ENCODE measurements at regions not wholly inside any gene's neighbourhood (a gene's known extent, or its start where the extent isn't known, plus 50 kb on each side); places are given as distances from the start of the nearest gene placed in this dataset.

DNA sequence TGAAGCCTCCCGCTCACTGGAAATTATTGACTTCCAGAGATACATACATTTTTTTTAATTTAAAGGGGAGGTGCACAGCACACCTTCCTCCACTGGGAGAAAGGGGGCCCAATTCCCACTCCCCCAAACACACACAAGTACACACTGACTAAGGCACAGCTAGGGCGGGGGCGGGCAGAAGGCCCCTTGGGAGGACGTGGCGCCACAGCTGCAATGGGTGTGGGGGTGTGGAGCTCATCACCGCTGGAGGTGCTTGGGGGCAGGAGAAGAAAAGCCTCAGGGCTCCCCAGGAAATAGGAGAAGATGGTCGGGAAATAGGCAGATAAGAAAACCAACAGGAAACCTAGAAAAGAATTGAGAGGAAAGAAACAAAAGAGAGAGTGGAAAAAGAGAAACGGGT, 127.3 kb upstream of the FAM98A start:
- H3K4me3 ChIP-seq (ENCODE audit: low read length): no peak overlapping the region
- H3K4me1 ChIP-seq (ENCODE audit: low read length): peaks cover 16% of the 10 kb centered on the region
- no peak overlapping the region for H2AFZ ChIP-seq (ENCODE audit: low read depth, low read length)
- peaks cover 16% of the 10 kb centered on the region for H4K20me1 ChIP-seq (ENCODE audit: insufficient read depth, low read length)
- H3K9me3 ChIP-seq (ENCODE audit: insufficient read depth, low read length): no peaks in the 10 kb centered on the region
- TF ChIP-seq EZH2phosphoT487 (IDR thresholded peaks at IDR 0.05; ENCODE audit: low read depth): no peak
- TF ChIP-seq, protein P1, sequence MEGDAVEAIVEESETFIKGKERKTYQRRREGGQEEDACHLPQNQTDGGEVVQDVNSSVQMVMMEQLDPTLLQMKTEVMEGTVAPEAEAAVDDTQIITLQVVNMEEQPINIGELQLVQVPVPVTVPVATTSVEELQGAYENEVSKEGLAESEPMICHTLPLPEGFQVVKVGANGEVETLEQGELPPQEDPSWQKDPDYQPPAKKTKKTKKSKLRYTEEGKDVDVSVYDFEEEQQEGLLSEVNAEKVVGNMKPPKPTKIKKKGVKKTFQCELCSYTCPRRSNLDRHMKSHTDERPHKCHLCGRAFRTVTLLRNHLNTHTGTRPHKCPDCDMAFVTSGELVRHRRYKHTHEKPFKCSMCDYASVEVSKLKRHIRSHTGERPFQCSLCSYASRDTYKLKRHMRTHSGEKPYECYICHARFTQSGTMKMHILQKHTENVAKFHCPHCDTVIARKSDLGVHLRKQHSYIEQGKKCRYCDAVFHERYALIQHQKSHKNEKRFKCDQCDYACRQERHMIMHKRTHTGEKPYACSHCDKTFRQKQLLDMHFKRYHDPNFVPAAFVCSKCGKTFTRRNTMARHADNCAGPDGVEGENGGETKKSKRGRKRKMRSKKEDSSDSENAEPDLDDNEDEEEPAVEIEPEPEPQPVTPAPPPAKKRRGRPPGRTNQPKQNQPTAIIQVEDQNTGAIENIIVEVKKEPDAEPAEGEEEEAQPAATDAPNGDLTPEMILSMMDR (IDR thresholded peaks at IDR 0.05; ENCODE audit: low read depth, low read length): no peak
- H3K36me3 ChIP-seq (replicated peaks; ENCODE audit: low read depth, low read length): no peaks in the 10 kb centered on the region
- H3K27ac ChIP-seq (ENCODE audit: low read length): no peak overlapping the region
- 0 out of 2 replicates have a peak, but pooled peaks cover 13% of the 10 kb centered on the region for H3K79me2 ChIP-seq (ENCODE audit: low read length)
- no peaks in the 10 kb centered on the region for H3K27me3 ChIP-seq (ENCODE audit: low read depth, low read length)
- no peak overlapping the region for H3K9ac ChIP-seq (ENCODE audit: low read length)
- H3K4me2 ChIP-seq (ENCODE audit: low read length): no peak overlapping the region

DNA sequence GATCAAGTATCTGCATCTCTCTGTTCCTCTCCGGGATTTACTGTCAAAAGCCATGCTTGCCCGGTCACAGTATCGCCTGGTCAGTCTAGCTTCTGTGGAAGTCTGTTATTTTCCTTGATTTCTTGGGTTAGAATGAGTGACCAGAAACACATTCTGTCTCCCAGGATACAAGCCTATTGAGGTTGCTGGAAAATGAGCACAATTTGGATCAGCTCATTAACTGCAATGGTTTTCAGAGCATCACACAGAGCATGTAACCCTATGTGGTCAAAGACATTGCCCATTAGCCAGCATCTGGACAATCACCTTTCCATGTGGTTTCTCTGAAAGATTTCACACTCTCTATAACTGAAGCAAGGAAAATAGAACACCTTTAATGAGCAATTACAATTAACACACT, 124.2 kb upstream of the FAM98A start:
- Histone ChIP-seq H3K4me2 (ENCODE audit: low read length) (no peak overlapping the region), H3K9me3 (ENCODE audit: insufficient read depth, low read length) (no peaks in the 10 kb centered on the region), H3K27ac (ENCODE audit: low read length) (no peak overlapping the region), H4K20me1 (ENCODE audit: insufficient read depth, low read length) (peaks cover 23% of the 10 kb centered on the region), H3K4me3 (ENCODE audit: low read length) (no peak overlapping the region), H3K79me2 (ENCODE audit: low read length) (peaks cover 17% of the 10 kb centered on the region; the same call in 1 of the 2 replicates), H3K36me3 (replicated peaks; ENCODE audit: low read depth, low read length) (no peaks in the 10 kb centered on the region), H3K9ac (ENCODE audit: low read length) (no peak overlapping the region), H3K4me1 (ENCODE audit: low read length) (peaks cover 5% of the 10 kb centered on the region; the same call in 1 of the 2 replicates), H2AFZ (ENCODE audit: low read depth, low read length) (no peak overlapping the region), H3K27me3 (ENCODE audit: low read depth, low read length) (no peaks in the 10 kb centered on the region)
- TF ChIP-seq EZH2phosphoT487 (IDR thresholded peaks at IDR 0.05; ENCODE audit: low read depth): no peak
- TF ChIP-seq, protein P1 (IDR thresholded peaks at IDR 0.05; ENCODE audit: low read depth, low read length): no peak

DNA sequence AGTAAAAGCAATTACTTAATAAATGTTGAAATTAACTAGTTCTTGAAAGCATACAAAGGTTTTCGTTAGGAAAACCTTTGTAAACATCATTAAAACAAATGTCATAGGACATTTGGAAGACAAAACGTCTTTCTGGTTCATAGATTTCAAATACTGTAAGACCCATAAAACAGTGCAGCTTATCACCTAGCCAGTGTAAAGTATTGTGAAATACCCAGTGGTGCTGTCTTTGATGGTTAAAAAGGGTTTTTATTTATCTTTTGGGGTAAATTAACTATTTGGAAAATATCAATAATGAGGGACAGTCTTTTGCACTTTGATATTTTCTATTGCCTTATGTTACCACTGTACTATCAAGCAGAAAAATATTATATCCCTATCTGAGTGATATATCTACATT, 120.0 kb upstream of the FAM98A start:
- TF ChIP-seq, protein P1 (IDR thresholded peaks at IDR 0.05; ENCODE audit: low read depth, low read length): no peak
- no peak for TF ChIP-seq EZH2phosphoT487 (IDR thresholded peaks at IDR 0.05; ENCODE audit: low read depth)
- Histone ChIP-seq H3K4me2 (ENCODE audit: low read length) (no peak overlapping the region), H3K27ac (ENCODE audit: low read length) (no peak overlapping the region), H3K36me3 (replicated peaks; ENCODE audit: low read depth, low read length) (peaks cover 5% of the 10 kb centered on the region), H3K4me1 (ENCODE audit: low read length) (peaks cover 5% of the 10 kb centered on the region; the same call in 1 of the 2 replicates), H3K4me3 (ENCODE audit: low read length) (no peak overlapping the region), H3K9me3 (ENCODE audit: insufficient read depth, low read length) (no peaks in the 10 kb centered on the region), H3K27me3 (ENCODE audit: low read depth, low read length) (no peaks in the 10 kb centered on the region), H3K9ac (ENCODE audit: low read length) (no peak overlapping the region), H3K79me2 (ENCODE audit: low read length) (peaks cover 25% of the 10 kb centered on the region), H2AFZ (ENCODE audit: low read depth, low read length) (no peak overlapping the region), H4K20me1 (ENCODE audit: insufficient read depth, low read length) (peaks cover 24% of the 10 kb centered on the region)

DNA sequence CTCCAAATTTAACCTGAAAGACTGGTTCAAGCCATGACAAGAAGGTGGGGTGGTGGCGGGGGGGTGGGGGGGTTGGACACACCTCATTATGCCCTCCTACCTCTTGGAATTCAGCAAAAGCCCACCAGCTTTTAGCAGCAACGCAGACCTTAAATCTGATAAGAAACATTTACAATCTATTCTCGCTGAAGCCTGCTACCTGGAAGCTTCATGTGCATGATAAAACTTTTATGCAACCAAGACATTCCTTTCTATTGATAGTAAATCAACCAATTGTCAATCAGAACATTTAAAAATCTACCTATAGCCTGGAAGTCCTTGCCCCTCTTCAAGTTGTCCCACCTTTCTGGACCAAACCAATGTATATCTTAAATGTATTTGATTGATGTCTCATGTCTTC, 113.6 kb upstream of the FAM98A start:
- Histone ChIP-seq H2AFZ (ENCODE audit: low read depth, low read length) (no peak overlapping the region), H4K20me1 (ENCODE audit: insufficient read depth, low read length) (peaks cover 6% of the 10 kb centered on the region; the same call in 1 of the 2 replicates), H3K36me3 (replicated peaks; ENCODE audit: low read depth, low read length) (peaks cover 12% of the 10 kb centered on the region), H3K4me1 (ENCODE audit: low read length) (no peaks in the 10 kb centered on the region), H3K4me2 (ENCODE audit: low read length) (no peak overlapping the region), H3K79me2 (ENCODE audit: low read length) (peaks cover 32% of the 10 kb centered on the region), H3K4me3 (ENCODE audit: low read length) (no peak overlapping the region), H3K9ac (ENCODE audit: low read length) (no peak overlapping the region), H3K27me3 (ENCODE audit: low read depth, low read length) (no peaks in the 10 kb centered on the region), H3K9me3 (ENCODE audit: insufficient read depth, low read length) (no peaks in the 10 kb centered on the region), H3K27ac (ENCODE audit: low read length) (no peak overlapping the region)
- TF ChIP-seq, protein P1 (IDR thresholded peaks at IDR 0.05; ENCODE audit: low read depth, low read length): no peak

Data from OCI-LY3 (cell line).